Activated T-helper 2 cell treated with anti-CD3 and anti-CD28 coated beads, Interferon-gamma antibody, Interleukin-2, Interleukin-4, amounts not matched to agents 10 μg/mL and 5 μg/mL and 100 μg/mL, durations not matched to agents 14 hours and 24 hours and 36 hours (primary cell): ENCODE measurements at regions not wholly inside any gene's neighbourhood (a gene's known extent, or its start where the extent isn't known, plus 50 kb on each side); places are given as distances from the start of the nearest gene placed in this dataset.
"Not testable (repeated sequence)": the region's sequence is repeated elsewhere in the genome, so short reads cannot be mapped to it uniquely, and the experiment has no call there.

ENCODE experiments used
- DNase-seq: peaks from one replicate; pipeline ENCODE4 v3.0.0; 2021; ENCODE audit warnings: low spot score
- H3K27ac Mint-ChIP-seq: one replicate; pipeline ENCODE4 v1.8.0; 2021; ENCODE audit warnings: mixed read lengths
- H3K27me3 Mint-ChIP-seq: one replicate; pipeline ENCODE4 v1.8.0; 2021; ENCODE audit warnings: low read depth, mixed read lengths
- H3K36me3 Mint-ChIP-seq: one replicate; pipeline ENCODE4 v1.8.0; 2021; ENCODE audit warnings: low read depth, mixed read lengths
- H3K4me1 Mint-ChIP-seq: one replicate; pipeline ENCODE4 v1.8.0; 2021; ENCODE audit warnings: low read depth, mixed read lengths
- H3K4me3 Mint-ChIP-seq: one replicate; pipeline ENCODE4 v1.8.0; 2021; ENCODE audit warnings: low read depth, mild to moderate bottlenecking, moderate library complexity, mixed read lengths
- H3K9me3 Mint-ChIP-seq: one replicate; pipeline ENCODE4 v1.8.0; 2021; ENCODE audit warnings: mixed read lengths
- intact Hi-C: fragments of 100-400 bp; cut with micrococcal nuclease; formaldehyde crosslinking; loops from one replicate; pipeline ENCODE4 v1.15.1; 2023

DNA sequence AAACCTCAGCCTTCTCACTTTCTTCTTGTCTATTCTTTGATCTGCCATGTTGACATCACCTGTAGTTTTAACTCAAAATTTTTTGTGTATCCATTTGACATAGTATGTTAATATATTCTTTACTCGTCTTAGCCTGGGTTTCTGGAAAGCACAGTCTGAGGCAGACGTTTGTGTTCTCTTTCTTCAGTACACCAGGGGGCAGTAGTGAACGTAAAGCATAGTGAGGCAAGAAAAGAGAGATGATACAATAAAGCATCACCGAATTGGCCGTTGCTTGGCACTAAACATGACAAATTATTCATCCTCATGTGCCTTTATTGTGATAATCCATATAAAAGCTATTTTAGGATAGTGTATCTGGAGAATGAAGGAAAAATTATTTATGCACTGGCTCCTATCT lies 141.0 kb upstream of the MYRIP start:
- H3K9me3 Mint-ChIP-seq: no peaks in the 10 kb centered on the region
- H3K4me3 Mint-ChIP-seq: no peak overlapping the region
- intact Hi-C loops: no loop called here
- no peak for DNase-seq
- H3K36me3 Mint-ChIP-seq: no peaks in the 10 kb centered on the region
- no peak overlapping the region for H3K27ac Mint-ChIP-seq
- H3K27me3 Mint-ChIP-seq: peaks cover 8% of the 10 kb centered on the region
- peaks cover 1% of the 10 kb centered on the region for H3K4me1 Mint-ChIP-seq

DNA sequence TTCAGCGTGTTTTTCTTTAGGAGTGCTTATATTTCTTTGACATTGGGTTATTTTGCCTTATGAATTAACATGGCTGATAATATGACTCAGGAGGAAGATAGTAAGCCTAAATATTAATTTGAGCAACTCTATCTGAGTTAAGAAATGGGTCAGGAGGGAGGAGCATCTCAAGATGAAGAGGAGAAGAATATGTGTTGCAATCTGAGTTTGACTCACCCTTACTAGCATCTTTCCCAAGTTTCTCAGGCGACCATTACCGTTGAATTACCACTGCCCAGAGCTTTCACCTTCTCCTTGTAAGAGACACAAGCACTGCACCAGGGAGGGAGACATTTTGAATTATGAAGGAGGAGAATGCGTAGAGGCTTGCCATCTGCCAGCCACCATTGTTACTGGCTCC lies 138.3 kb upstream of the MYRIP start:
- Mint-ChIP-seq H3K27me3 (peaks cover 3% of the 10 kb centered on the region), H3K4me3 (no peak overlapping the region), H3K9me3 (peaks cover 5% of the 10 kb centered on the region), H3K27ac (no peak overlapping the region), H3K4me1 (peaks cover 1% of the 10 kb centered on the region), H3K36me3 (no peaks in the 10 kb centered on the region)
- intact Hi-C loops: no loop called here
- DNase-seq: no peak

DNA sequence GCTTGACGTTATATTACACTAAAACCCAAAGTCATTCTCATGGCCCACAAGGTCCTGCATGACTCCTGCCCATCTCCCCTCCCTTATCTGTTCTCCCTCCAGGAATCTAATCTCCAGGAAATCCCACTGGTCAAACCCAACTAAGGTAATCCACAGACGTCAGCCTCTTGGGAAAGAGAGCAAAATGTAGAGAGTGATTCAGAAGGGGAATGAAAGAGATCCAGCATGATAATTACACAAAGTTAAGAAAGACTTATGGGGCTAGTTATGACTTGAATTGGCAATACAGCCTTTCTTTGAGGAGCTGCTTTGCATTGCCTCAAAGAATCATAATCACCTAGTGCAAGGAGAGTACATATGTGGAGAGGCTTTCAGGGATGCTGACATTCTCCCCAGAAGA lies 137.8 kb upstream of the MYRIP start:
- Mint-ChIP-seq H3K9me3 (peaks cover 5% of the 10 kb centered on the region), H3K27me3 (peaks cover 2% of the 10 kb centered on the region), H3K4me3 (no peak overlapping the region), H3K36me3 (no peaks in the 10 kb centered on the region), H3K27ac (no peak overlapping the region), H3K4me1 (peaks cover 1% of the 10 kb centered on the region)
- no peak for DNase-seq
- intact Hi-C loops: no loop called here

DNA sequence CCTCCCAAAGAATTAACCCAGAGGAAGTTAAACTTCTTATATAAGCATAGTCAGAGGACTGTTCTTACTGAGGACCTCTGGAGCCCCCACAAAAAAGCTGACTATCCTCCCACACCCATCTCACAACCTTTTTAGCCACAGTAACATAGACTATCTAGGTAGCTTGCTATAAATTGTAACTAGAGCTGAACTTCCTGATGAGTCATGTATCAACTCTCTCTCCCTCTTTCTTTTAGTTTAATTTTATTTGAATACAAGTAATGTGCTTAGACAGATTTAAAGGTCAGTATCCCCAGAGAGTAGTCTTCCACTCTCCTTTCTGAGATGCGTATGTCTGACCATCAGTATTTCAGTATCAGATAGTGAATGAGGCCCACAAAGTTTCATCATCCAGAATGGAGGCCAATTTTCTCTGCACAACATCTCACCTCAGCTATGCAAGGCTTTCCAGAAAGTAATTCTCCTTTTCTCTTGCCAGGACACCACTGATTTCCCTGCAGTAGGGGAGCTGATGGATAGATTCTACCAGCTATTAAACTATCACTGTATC lies 104.0 kb upstream of the MYRIP start:
- Mint-ChIP-seq H3K9me3 (no peaks in the 10 kb centered on the region), H3K27ac (no peak overlapping the region), H3K4me1 (no peaks in the 10 kb centered on the region), H3K36me3 (no peaks in the 10 kb centered on the region), H3K4me3 (no peak overlapping the region), H3K27me3 (peaks cover 3% of the 10 kb centered on the region)
- intact Hi-C loops: loop anchor here (5.0 kb wide), 1 partner anchor 472 kb away; no protein-coding TSS in a partner anchor
- no peak for DNase-seq

DNA sequence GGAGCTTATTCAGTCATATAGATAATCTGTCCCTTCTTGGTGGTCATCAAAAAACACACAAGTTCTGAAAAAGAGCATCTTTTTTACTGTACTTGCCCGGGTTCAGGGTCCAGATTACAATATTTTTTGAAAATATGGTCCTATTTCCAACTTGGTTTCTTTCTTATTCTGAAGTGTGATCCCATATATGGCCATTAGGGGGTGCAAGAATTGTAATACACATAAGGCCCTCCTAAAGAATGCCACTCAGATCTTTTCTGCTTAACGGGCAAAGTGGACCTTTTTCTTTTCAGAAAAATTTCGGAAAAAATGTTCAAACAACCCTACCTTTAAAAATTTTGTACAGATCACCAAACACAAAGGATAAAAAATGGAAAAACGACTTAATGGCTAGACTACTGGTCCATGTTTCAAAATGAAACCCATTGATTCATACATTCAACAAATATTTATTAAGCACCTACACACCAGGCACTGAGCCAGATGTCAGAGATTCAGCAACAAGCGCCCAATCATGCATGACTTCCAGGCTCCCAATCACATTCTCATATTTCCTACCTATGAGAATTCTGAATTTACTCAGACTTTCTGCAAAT lies 102.0 kb upstream of the MYRIP start:
- no peaks in the 10 kb centered on the region for H3K4me1 Mint-ChIP-seq
- no peaks in the 10 kb centered on the region for H3K36me3 Mint-ChIP-seq
- H3K27me3 Mint-ChIP-seq: peaks cover 3% of the 10 kb centered on the region
- H3K27ac Mint-ChIP-seq: no peak overlapping the region
- no peak overlapping the region for H3K4me3 Mint-ChIP-seq
- intact Hi-C loops: loop anchor here (5.0 kb wide), 1 partner anchor 470 kb away; no protein-coding TSS in a partner anchor
- no peak for DNase-seq
- H3K9me3 Mint-ChIP-seq: no peaks in the 10 kb centered on the region

DNA sequence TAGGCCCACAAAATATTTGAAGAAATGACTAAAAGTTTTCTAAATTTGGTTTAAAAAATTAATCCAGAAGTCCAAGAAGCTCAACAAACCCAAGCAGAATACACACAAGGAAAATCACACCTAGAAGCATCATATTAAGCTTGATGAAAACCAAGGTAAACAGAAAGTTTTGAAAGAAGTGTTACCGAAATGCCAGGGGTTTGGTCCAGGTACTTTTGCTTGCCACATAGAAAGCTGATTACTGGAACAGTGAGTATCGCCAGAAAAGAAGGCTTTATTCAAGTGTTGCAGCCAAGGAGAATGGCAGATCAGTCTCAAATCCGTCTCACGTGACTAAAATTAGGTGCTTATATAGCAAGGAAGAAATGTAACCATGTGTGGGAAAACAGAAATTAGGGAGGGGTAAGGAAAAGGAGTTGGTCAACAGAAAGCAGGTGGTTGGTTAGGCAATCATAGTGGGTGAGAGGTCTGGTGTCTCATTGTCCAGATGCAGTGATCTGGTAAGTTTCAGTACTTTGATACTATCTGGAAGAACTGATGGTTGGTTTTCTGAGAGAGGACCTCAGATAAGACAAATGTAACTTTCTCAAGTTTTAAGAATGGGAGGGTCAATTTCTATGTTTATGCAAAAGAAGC lies 96.9 kb upstream of the MYRIP start:
- H3K9me3 Mint-ChIP-seq: no peaks in the 10 kb centered on the region
- DNase-seq: no peak
- H3K36me3 Mint-ChIP-seq: no peaks in the 10 kb centered on the region
- intact Hi-C loops: loop anchor here (10.0 kb wide), 1 partner anchor 68 kb away; no protein-coding TSS in a partner anchor
- H3K4me3 Mint-ChIP-seq: no peak overlapping the region
- H3K4me1 Mint-ChIP-seq: no peaks in the 10 kb centered on the region
- H3K27ac Mint-ChIP-seq: no peak overlapping the region
- no peaks in the 10 kb centered on the region for H3K27me3 Mint-ChIP-seq

DNA sequence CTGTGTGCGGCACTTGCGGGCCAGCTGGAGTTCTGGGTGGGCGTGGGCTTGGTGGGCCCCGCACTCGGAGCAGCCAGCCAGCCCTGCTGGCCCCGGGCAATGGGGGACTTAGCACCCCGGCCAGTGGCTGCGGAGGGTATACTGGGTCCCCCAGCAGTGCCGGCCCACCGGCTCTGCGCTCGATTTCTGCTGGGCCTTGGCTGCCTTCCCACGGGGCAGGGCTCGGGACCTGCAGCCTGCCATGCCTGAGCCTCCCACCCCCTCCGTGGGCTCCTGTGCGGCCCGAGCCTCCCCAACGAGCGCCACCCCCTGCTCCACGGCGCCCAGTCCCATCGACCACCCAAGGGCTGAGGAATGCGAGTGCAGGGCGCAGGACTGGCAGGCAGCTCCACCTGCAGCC lies 96.1 kb upstream of the MYRIP start:
- H3K36me3 Mint-ChIP-seq, H3K9me3 Mint-ChIP-seq: not testable (repeated sequence)
- intact Hi-C loops: loop anchor here (10.0 kb wide), 1 partner anchor 69 kb away; no protein-coding TSS in a partner anchor

DNA sequence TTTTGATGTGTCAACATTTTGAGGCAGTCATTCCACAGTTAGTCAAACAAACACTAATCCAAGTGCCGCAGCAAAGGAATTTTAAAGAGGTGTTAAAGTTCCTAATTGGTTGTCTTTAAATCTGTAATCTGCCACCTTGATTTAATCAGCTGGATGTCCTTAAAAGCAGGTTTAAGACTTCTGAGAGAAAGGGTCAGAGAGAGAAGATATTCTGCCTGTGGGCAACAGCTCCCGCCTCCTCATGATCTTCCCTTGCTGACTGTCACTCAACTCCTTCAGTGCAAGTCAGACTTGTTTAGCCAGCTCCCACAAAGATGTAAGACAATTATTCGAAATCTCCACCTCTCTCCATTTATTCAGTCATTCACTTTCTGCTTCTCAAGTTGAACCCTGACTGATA lies 92.6 kb upstream of the MYRIP start:
- no peak overlapping the region for H3K4me3 Mint-ChIP-seq
- H3K27me3 Mint-ChIP-seq: no peaks in the 10 kb centered on the region
- H3K36me3 Mint-ChIP-seq: no peaks in the 10 kb centered on the region
- no peak overlapping the region for H3K27ac Mint-ChIP-seq
- DNase-seq: no peak
- intact Hi-C loops: loop anchor here (10.0 kb wide), 1 partner anchor 72 kb away; no protein-coding TSS in a partner anchor
- H3K4me1 Mint-ChIP-seq: no peaks in the 10 kb centered on the region
- no peaks in the 10 kb centered on the region for H3K9me3 Mint-ChIP-seq

More for the DNA sequence above, 96.1 kb upstream of the MYRIP start:
- not testable (repeated sequence) for H3K27ac Mint-ChIP-seq, H3K27me3 Mint-ChIP-seq, DNase-seq, H3K4me1 Mint-ChIP-seq, H3K4me3 Mint-ChIP-seq

DNA sequence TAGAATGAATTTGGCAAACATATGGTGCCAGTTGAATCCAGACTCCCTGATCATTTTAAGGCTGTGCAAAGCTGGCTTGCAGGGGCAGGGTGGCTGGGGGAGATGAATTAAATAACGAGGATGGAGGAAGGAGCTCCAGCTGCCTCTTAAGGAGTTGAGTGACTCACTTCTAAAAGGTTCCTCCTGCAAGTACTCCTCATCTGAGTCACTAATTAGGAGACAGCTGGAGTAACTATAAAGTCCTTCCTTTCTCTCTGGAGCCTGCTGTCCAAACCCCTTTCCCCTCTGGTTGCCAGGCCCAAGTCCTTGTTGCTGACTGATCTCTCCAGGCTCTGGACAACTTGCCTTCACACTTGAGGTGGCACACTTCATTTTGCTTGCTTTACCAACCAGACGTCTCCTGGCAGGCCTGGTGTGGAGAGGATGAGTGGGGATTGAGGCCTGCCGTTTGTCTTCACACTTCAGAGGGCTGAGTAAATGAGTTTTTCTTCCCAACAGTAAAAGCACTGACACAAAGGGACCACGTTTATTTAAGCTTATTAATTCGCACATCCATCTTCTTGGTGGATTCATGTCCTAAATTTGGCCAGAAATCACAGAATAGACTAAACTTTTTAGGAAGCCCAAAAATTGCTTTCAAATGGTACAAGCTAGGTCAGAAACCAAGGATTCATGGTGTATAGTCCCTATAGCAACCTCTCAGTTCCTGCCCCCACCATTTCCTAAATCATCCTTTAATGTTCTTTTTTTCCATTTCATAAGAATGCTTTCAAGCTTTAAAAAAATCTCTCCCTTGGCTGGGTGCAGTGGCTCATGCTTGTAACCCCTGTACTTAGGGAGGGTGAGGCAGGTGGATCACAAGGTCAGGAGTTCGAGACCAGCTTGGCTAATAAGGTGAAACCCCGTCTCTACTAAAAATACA lies 90.5 kb upstream of the MYRIP start:
- no peaks in the 10 kb centered on the region for H3K36me3 Mint-ChIP-seq
- no peaks in the 10 kb centered on the region for H3K4me1 Mint-ChIP-seq
- H3K4me3 Mint-ChIP-seq: no peak overlapping the region
- intact Hi-C loops: loop anchor here (2.0 to 10.0 kb wide), 2 partner anchors 74 to 590 kb away; partner anchors contain the start of gene EIF1B
- H3K27ac Mint-ChIP-seq: no peak overlapping the region
- no peaks in the 10 kb centered on the region for H3K9me3 Mint-ChIP-seq
- H3K27me3 Mint-ChIP-seq: no peaks in the 10 kb centered on the region
- DNase-seq: no peak

DNA sequence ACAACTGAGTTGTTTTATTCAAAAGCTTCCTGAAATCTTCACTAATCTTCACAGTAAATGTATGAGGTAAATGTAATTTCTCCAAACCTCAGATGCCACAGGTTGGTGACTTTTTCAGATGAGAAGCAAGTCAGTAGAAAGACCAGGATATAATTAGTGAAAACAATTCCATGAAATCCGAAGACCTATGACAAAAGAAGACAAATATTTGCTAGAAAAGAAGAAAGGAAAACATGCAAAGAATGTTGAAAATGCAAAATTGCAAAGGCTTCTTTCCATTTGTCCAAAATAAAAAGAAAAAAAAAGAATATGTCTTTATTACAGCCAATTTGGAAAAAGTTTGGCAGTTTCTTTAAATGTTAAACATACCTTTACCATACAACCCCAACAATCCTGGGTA lies 88.3 kb upstream of the MYRIP start:
- intact Hi-C loops: no loop called here
- Mint-ChIP-seq H3K9me3 (no peaks in the 10 kb centered on the region), H3K4me3 (no peak overlapping the region), H3K27me3 (no peaks in the 10 kb centered on the region), H3K36me3 (no peaks in the 10 kb centered on the region), H3K4me1 (no peaks in the 10 kb centered on the region), H3K27ac (no peak overlapping the region)
- DNase-seq: no peak

DNA sequence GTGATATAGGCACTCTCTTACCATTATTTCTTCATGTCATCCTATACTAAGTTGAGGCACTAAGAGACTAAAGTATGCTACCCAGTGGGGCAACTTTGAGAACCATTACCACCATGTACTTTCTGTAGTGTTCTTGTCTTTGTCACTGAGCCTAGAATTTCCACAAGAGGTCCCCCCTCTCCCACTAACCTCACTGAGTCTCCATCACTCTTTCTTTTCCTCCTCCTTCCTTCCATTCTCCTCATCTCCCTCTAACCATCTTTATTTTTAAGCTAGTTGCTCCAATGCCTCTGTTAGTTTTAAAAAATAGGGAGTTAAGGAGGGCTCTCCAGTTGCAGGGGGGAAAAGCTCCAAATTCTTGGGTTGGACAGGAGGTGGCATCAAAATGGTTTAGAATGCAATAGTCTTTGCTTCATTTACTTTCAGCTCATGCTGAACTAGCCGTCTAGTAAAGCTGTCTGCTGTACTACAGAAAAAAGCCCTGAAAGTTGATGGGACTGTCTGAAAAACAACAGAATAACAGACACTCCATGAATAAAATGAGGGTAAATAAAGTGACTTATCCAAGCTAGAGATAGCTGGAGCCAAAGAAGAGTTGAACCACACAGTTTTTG lies 85.1 kb upstream of the MYRIP start:
- intact Hi-C loops: no loop called here
- DNase-seq: no peak
- H3K4me3 Mint-ChIP-seq: no peak overlapping the region

DNA sequence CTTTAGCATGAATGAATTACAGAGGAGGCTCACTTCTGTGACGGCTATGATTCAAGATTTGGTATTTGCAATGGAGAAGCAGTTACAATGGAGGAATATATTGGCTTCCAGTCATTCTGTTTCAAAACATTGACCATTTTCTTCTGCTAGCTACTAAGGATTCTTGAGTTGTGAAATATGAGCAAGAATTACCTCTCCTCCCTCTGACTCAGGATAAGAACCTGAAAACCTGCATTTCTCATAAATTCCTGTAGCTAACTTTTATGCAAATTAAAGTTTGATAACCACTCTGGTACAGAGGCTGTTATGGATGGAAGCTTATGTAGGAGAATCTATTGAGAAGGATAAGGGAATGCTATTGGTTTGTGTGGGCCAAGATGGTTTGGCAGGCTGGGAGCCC lies 84.1 kb upstream of the MYRIP start:
- no peak overlapping the region for H3K27ac Mint-ChIP-seq
- H3K4me1 Mint-ChIP-seq: no peaks in the 10 kb centered on the region
- intact Hi-C loops: no loop called here
- H3K4me3 Mint-ChIP-seq: no peak overlapping the region
- no peaks in the 10 kb centered on the region for H3K27me3 Mint-ChIP-seq
- no peaks in the 10 kb centered on the region for H3K36me3 Mint-ChIP-seq
- H3K9me3 Mint-ChIP-seq: no peaks in the 10 kb centered on the region
- DNase-seq: no peak

More for the DNA sequence above, 85.1 kb upstream of the MYRIP start:
- Mint-ChIP-seq H3K9me3 (no peaks in the 10 kb centered on the region), H3K4me1 (no peaks in the 10 kb centered on the region), H3K27me3 (no peaks in the 10 kb centered on the region), H3K36me3 (no peaks in the 10 kb centered on the region), H3K27ac (no peak overlapping the region)
